ENCODE measurements at regions not wholly inside any gene's neighbourhood (a gene's known extent, or its start where the extent isn't known, plus 50 kb on each side); places are given as distances from the start of the nearest gene placed in this dataset.

DNA sequence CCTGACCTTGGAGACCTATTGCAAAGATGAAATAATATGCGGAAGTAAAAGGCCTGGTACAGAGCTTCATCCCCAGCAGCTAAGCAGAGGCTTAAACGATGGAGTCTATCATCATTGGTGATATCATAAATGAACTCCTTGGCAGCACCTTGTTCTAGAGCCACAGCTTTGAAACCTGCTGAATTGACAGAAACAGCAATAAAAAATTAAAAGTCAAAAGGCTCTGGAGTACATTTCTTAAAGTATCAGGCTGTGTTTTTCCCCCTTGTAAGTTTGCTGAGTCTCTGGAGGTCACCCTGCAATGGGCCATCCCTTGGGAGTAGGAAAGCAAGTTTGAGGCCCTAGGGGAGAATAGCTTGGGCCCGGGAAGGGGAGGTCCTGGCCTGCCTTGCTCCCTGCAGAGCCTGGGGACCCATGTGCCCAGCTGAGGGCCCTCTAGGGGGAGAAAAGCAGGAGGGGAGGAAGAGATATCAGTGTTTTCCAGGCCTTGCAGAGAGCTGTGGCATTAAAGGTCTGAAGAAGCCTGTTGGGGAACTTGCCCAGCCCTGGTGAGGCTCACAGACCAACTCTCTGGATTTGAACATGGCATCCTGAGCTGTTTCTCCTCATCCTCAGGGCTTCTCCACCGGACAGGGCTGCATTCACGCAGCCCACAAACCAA, 416.1 kb downstream of the ZNF536 start:
- no peak overlapping the region for H3K27ac ChIP-seq (ENCODE audit: low read depth, low read length, poor library complexity, severe bottlenecking)
- POLR2A ChIA-PET: no interaction called here
- H3K4me1 ChIP-seq (ENCODE audit: insufficient read depth, low read length, poor library complexity, severe bottlenecking): no peaks in the 10 kb centered on the region
- no peak overlapping the region for H3K4me2 ChIP-seq (ENCODE audit: low read length)
- DNase-seq (ENCODE audit: low spot score): no peak
- H4K20me1 ChIP-seq (ENCODE audit: insufficient read depth, low read length): no peaks in the 10 kb centered on the region
- no peaks in the 10 kb centered on the region for H3K9me2 ChIP-seq (ENCODE audit: insufficient read depth, low read length)
- CTCF ChIA-PET (ENCODE audit: unreplicated experiment): no interaction called here
- TF ChIP-seq, protein P1, sequence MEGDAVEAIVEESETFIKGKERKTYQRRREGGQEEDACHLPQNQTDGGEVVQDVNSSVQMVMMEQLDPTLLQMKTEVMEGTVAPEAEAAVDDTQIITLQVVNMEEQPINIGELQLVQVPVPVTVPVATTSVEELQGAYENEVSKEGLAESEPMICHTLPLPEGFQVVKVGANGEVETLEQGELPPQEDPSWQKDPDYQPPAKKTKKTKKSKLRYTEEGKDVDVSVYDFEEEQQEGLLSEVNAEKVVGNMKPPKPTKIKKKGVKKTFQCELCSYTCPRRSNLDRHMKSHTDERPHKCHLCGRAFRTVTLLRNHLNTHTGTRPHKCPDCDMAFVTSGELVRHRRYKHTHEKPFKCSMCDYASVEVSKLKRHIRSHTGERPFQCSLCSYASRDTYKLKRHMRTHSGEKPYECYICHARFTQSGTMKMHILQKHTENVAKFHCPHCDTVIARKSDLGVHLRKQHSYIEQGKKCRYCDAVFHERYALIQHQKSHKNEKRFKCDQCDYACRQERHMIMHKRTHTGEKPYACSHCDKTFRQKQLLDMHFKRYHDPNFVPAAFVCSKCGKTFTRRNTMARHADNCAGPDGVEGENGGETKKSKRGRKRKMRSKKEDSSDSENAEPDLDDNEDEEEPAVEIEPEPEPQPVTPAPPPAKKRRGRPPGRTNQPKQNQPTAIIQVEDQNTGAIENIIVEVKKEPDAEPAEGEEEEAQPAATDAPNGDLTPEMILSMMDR (conservative IDR thresholded peaks at IDR 0.05; ENCODE audit: low read length): no peak
- no peak for TF ChIP-seq EZH2phosphoT487 (IDR thresholded peaks at IDR 0.05; ENCODE audit: borderline replicate concordance, low read depth, low read length)
- no peak overlapping the region for H2AFZ ChIP-seq (ENCODE audit: low read length)
- H3K79me2 ChIP-seq (ENCODE audit: insufficient read depth, low read depth, low read length): no peaks in the 10 kb centered on the region
- intact Hi-C loops (cut with micrococcal nuclease; ENCODE audit: unreplicated experiment): no loop called here
- H3K36me3 ChIP-seq (ENCODE audit: insufficient read depth, low read length): no peaks in the 10 kb centered on the region
- H3K4me3 ChIP-seq (ENCODE audit: low read depth, low read length, poor library complexity, severe bottlenecking): no peak overlapping the region
- H3K9me3 ChIP-seq (ENCODE audit: low read length): no peaks in the 10 kb centered on the region
- no TSS peak for BruUV-seq (replicated peaks)

DNA sequence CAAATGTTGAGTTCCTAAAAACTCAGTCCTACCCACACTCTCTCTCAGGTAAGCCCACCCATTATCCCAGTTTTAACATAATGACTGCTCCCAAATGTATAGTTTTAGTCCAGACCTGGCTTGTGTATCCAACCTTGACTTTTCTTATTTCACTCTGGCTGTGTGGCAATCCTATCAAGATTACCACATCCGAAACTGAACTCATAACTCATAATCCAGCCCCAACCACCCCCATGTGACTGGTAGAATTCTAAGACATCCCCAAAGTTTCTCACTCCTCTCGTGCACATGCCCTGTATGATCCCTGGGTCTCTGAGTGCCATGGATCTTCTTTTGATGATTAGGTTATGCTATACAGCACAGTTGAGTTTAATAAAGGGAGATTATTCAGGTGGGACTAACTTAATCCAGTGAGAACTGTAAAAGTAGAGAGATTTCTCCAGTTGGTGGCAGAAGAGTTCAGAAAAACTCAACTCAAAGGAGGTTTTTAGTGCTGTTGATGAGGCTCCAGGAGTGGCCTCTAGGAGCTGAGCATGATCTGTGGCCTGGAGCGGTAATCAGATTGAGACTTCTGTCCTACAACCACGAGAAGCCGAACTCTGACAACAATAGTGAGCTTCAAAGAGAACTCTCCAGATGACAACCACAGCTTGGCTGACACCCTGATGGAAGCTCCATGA, 413.4 kb downstream of the ZNF536 start:
- intact Hi-C loops (cut with micrococcal nuclease; ENCODE audit: unreplicated experiment): loop anchor here (2.0 kb wide), 1 partner anchor 1439 kb away; no protein-coding TSS in a partner anchor
- H3K36me3 ChIP-seq (ENCODE audit: insufficient read depth, low read length): no peaks in the 10 kb centered on the region
- H3K9me2 ChIP-seq (ENCODE audit: insufficient read depth, low read length): no peaks in the 10 kb centered on the region
- ChIA-PET POLR2A (no interaction called here), CTCF (ENCODE audit: unreplicated experiment) (no interaction called here)
- no peak overlapping the region for H3K4me3 ChIP-seq (ENCODE audit: low read depth, low read length, poor library complexity, severe bottlenecking)
- no peaks in the 10 kb centered on the region for H3K9me3 ChIP-seq (ENCODE audit: low read length)
- no peak for DNase-seq (ENCODE audit: low spot score)
- no peaks in the 10 kb centered on the region for H4K20me1 ChIP-seq (ENCODE audit: insufficient read depth, low read length)
- no peaks in the 10 kb centered on the region for H3K4me1 ChIP-seq (ENCODE audit: insufficient read depth, low read length, poor library complexity, severe bottlenecking)
- no peak overlapping the region for H3K27ac ChIP-seq (ENCODE audit: low read depth, low read length, poor library complexity, severe bottlenecking)
- H2AFZ ChIP-seq (ENCODE audit: low read length): no peak overlapping the region
- TF ChIP-seq, protein P1 (conservative IDR thresholded peaks at IDR 0.05; ENCODE audit: low read length): no peak
- TF ChIP-seq EZH2phosphoT487 (IDR thresholded peaks at IDR 0.05; ENCODE audit: borderline replicate concordance, low read depth, low read length): no peak
- H3K79me2 ChIP-seq (ENCODE audit: insufficient read depth, low read depth, low read length): no peaks in the 10 kb centered on the region
- no peak overlapping the region for H3K4me2 ChIP-seq (ENCODE audit: low read length)
- BruUV-seq (replicated peaks): no TSS peak

DNA sequence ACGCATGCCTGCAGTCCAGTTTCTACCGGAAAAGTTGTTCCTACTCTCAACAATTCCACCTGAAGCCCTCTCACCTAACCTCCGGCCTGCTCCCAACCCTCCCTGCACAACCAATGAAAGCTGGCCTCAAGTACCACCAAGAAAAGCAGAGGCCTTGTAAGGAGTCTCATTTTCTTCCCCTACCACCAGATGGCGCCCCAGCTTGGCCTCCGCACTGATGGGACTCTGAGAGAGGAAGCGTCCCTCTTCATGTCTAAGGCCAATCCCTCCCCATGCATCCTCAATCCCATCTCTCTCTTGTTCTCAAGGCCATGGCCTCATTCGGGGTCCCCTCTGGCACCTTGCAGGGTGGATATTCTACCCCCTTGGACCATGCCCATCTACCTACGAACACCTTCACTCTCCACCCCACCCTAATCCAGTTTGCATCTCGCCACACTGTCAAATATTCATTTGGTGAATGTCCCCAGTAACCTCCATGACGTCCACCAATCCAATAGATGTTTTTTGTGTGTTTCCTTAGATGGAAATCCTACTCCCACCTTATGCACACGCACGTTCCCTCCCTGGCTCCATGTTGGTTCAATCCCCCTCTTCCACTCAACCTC, 412.8 kb downstream of the ZNF536 start:
- DNase-seq (ENCODE audit: low spot score): peak; percentile 43
- Histone ChIP-seq H4K20me1 (ENCODE audit: insufficient read depth, low read length) (no peaks in the 10 kb centered on the region), H3K36me3 (ENCODE audit: insufficient read depth, low read length) (no peaks in the 10 kb centered on the region), H3K9me3 (ENCODE audit: low read length) (no peaks in the 10 kb centered on the region), H3K9me2 (ENCODE audit: insufficient read depth, low read length) (no peaks in the 10 kb centered on the region), H3K4me3 (ENCODE audit: low read depth, low read length, poor library complexity, severe bottlenecking) (no peak overlapping the region), H2AFZ (ENCODE audit: low read length) (no peak overlapping the region), H3K79me2 (ENCODE audit: insufficient read depth, low read depth, low read length) (no peaks in the 10 kb centered on the region), H3K4me2 (ENCODE audit: low read length) (no peak overlapping the region), H3K4me1 (ENCODE audit: insufficient read depth, low read length, poor library complexity, severe bottlenecking) (no peaks in the 10 kb centered on the region), H3K27ac (ENCODE audit: low read depth, low read length, poor library complexity, severe bottlenecking) (no peak overlapping the region)
- POLR2A ChIA-PET: no interaction called here
- TF ChIP-seq EZH2phosphoT487 (IDR thresholded peaks at IDR 0.05; ENCODE audit: borderline replicate concordance, low read depth, low read length): no peak
- TF ChIP-seq, protein P1 (conservative IDR thresholded peaks at IDR 0.05; ENCODE audit: low read length): peak; percentile 86
- no TSS peak for BruUV-seq (replicated peaks)
- intact Hi-C loops (cut with micrococcal nuclease; ENCODE audit: unreplicated experiment): loop anchor here (2.0 kb wide), 1 partner anchor 1440 kb away; no protein-coding TSS in a partner anchor
- CTCF ChIA-PET (ENCODE audit: unreplicated experiment): no interaction called here
